ENCODE measurements at regions not wholly inside any gene's neighbourhood (a gene's known extent, or its start where the extent isn't known, plus 50 kb on each side); places are given as distances from the start of the nearest gene placed in this dataset.
"Not testable (repeated sequence)": the region's sequence is repeated elsewhere in the genome, so short reads cannot be mapped to it uniquely, and the experiment has no call there.

GRCh38 chr12:73632191-73632590 is 905.4 kb upstream of the ATXN7L3B start:
- Mint-ChIP-seq H3K36me3 (ENCODE audit: low read depth) (no peaks in the 10 kb centered on the region), H3K9me3 (no peaks in the 10 kb centered on the region), H3K4me3 (no peak overlapping the region), H3K27me3 (no peaks in the 10 kb centered on the region), H3K4me1 (ENCODE audit: low read depth) (no peaks in the 10 kb centered on the region), H3K27ac (no peak overlapping the region)
- no peak for ATAC-seq (ENCODE audit: poor library complexity)
- no peak for TF ChIP-seq CTCF (IDR thresholded peaks at IDR 0.05)
- POLR2A ChIA-PET, result no interaction called here
- no peaks in the 10 kb centered on the region for H3K36me3 ChIP-seq (ENCODE audit: insufficient read depth, low read length)
- H3K4me3 ChIP-seq (ENCODE audit: low read length), result no peak overlapping the region
- H3K9me3 ChIP-seq (ENCODE audit: control insufficient read depth in 1 of 2, insufficient read depth in 1 of 2, low read length in 2 of 2), result peaks cover 0 to 4% of the 10 kb centered on the region in 2 experiments
- H3K4me1 ChIP-seq (ENCODE audit: insufficient read depth, low read length), result no peaks in the 10 kb centered on the region
- intact Hi-C loops (cut with DNase I, micrococcal nuclease), result no loop called here
- no peak for DNase-seq
- no peak overlapping the region for H3K27ac ChIP-seq (ENCODE audit: low read depth in 1 of 2, low read length in 2 of 2)
- CTCF ChIA-PET, result no interaction called here
- H3K27me3 ChIP-seq (ENCODE audit: control insufficient read depth in 1 of 2, insufficient read depth in 2 of 2, low read length in 2 of 2), result no peaks in the 10 kb centered on the region

GRCh38 chr12:73632661-73633060 is 905.0 kb upstream of the ATXN7L3B start:
- intact Hi-C loops (cut with DNase I, micrococcal nuclease), result no loop called here
- ATAC-seq (ENCODE audit: poor library complexity), result no peak
- CTCF ChIA-PET, result no interaction called here

GRCh38 chr12:73639397-73639796 is 898.2 kb upstream of the ATXN7L3B start:
- H3K27ac ChIP-seq (ENCODE audit: low read depth in 1 of 2, low read length in 2 of 2); H3K9me3 ChIP-seq (ENCODE audit: control insufficient read depth in 1 of 2, insufficient read depth in 1 of 2, low read length in 2 of 2); H3K27me3 Mint-ChIP-seq; intact Hi-C loops (cut with DNase I, micrococcal nuclease); DNase-seq; CTCF ChIA-PET; ATAC-seq (ENCODE audit: poor library complexity); H3K27ac Mint-ChIP-seq; POLR2A ChIA-PET; H3K4me3 Mint-ChIP-seq; H3K4me3 ChIP-seq (ENCODE audit: low read length); H3K27me3 ChIP-seq (ENCODE audit: control insufficient read depth in 1 of 2, insufficient read depth in 2 of 2, low read length in 2 of 2); H3K9me3 Mint-ChIP-seq; H3K36me3 ChIP-seq (ENCODE audit: insufficient read depth, low read length); H3K4me1 Mint-ChIP-seq (ENCODE audit: low read depth); H3K36me3 Mint-ChIP-seq (ENCODE audit: low read depth); H3K4me1 ChIP-seq (ENCODE audit: insufficient read depth, low read length): not testable (repeated sequence)

More at GRCh38 chr12:73632661-73633060, 905.0 kb upstream of the ATXN7L3B start:
- H3K27ac ChIP-seq (ENCODE audit: low read depth in 1 of 2, low read length in 2 of 2), result no peak overlapping the region
- no peak for TF ChIP-seq CTCF (IDR thresholded peaks at IDR 0.05)
- Mint-ChIP-seq H3K27ac (no peak overlapping the region), H3K27me3 (no peaks in the 10 kb centered on the region), H3K9me3 (no peaks in the 10 kb centered on the region), H3K36me3 (ENCODE audit: low read depth) (no peaks in the 10 kb centered on the region), H3K4me1 (ENCODE audit: low read depth) (no peaks in the 10 kb centered on the region), H3K4me3 (no peak overlapping the region)
- H3K36me3 ChIP-seq (ENCODE audit: insufficient read depth, low read length), result no peaks in the 10 kb centered on the region
- H3K4me3 ChIP-seq (ENCODE audit: low read length), result no peak overlapping the region
- peaks cover 0 to 4% of the 10 kb centered on the region in 2 experiments for H3K9me3 ChIP-seq (ENCODE audit: control insufficient read depth in 1 of 2, insufficient read depth in 1 of 2, low read length in 2 of 2)
- no peaks in the 10 kb centered on the region for H3K27me3 ChIP-seq (ENCODE audit: control insufficient read depth in 1 of 2, insufficient read depth in 2 of 2, low read length in 2 of 2)
- no peaks in the 10 kb centered on the region for H3K4me1 ChIP-seq (ENCODE audit: insufficient read depth, low read length)
- DNase-seq, result no peak
- POLR2A ChIA-PET, result no interaction called here

- CTCF ChIA-PET, result no interaction called here
- TF ChIP-seq CTCF (IDR thresholded peaks at IDR 0.05), result no peak
- DNase-seq, result no peak
- Mint-ChIP-seq H3K27me3 (no peaks in the 10 kb centered on the region), H3K27ac (no peak overlapping the region), H3K36me3 (ENCODE audit: low read depth) (no peaks in the 10 kb centered on the region), H3K4me3 (no peak overlapping the region), H3K4me1 (ENCODE audit: low read depth) (no peaks in the 10 kb centered on the region), H3K9me3 (peaks cover 10% of the 10 kb centered on the region)
- no peak overlapping the region for H3K27ac ChIP-seq (ENCODE audit: low read depth in 1 of 2, low read length in 2 of 2)
- H3K4me1 ChIP-seq (ENCODE audit: insufficient read depth, low read length), result no peaks in the 10 kb centered on the region
- no peaks in the 10 kb centered on the region for H3K36me3 ChIP-seq (ENCODE audit: insufficient read depth, low read length)
- H3K27me3 ChIP-seq (ENCODE audit: control insufficient read depth in 1 of 2, insufficient read depth in 2 of 2, low read length in 2 of 2), result no peaks in the 10 kb centered on the region
- POLR2A ChIA-PET, result no interaction called here
- intact Hi-C loops (cut with DNase I, micrococcal nuclease), result no loop called here
- H3K9me3 ChIP-seq (ENCODE audit: control insufficient read depth in 1 of 2, insufficient read depth in 1 of 2, low read length in 2 of 2), result peaks cover 3 to 13% of the 10 kb centered on the region in 2 experiments
- no peak for ATAC-seq (ENCODE audit: poor library complexity)
- H3K4me3 ChIP-seq (ENCODE audit: low read length), result no peak overlapping the region
Observed at GRCh38 chr12:73656375-73656774, 881.3 kb upstream of the ATXN7L3B start.
